Posterior vena cava (tissue), 2 donors: ENCODE measurements at regions not wholly inside any gene's neighbourhood (a gene's known extent, or its start where the extent isn't known, plus 50 kb on each side); places are given as distances from the start of the nearest gene placed in this dataset.
A peak's percentile ranks its signal among the peaks of the same experiment; 100 is the strongest.

Experiments used
- DNase-seq: peaks from one replicate; pipeline ENCODE4 v3.0.0-alpha.2; 2020; ENCODE audit warnings: low spot score
- intact Hi-C, 2 donors: fragments of 100-400 bp; cut with DNase I; formaldehyde crosslinking; loops; one replicate each; pipeline versions ENCODE4 v1.14.1 to v1.14.2; 2022 to 2023
- donor health status: DM: yes; HTN: yes; CAD: no.
- donor health status: DM: yes; HTN: yes; CAD: no.

- intact Hi-C loops: no loop called here
- peak; percentile 73 for DNase-seq
These were observed 144.7 kb downstream of the ERMARD start for GRCh38 chr6:169895926-169896761.

- peak; percentile 13 for DNase-seq
- intact Hi-C loops: no loop called here
These were observed 143.8 kb downstream of the ERMARD start for GRCh38 chr6:169895000-169895759.

GRCh38 chr6:169894377-169894960 lies 143.0 kb downstream of the ERMARD start:
- intact Hi-C loops: no loop called here
- peak; percentile 11 for DNase-seq

GRCh38 chr6:169893624-169894023 lies 142.2 kb downstream of the ERMARD start:
- intact Hi-C loops: no loop called here

GRCh38 chr6:169891846-169892245 lies 140.4 kb downstream of the ERMARD start:
- no peak for DNase-seq
- intact Hi-C loops: no loop called here

More at GRCh38 chr6:169893624-169894023, 142.2 kb downstream of the ERMARD start:
- DNase-seq: peak; percentile 19

GRCh38 chr6:169891421-169891820 lies 140.0 kb downstream of the ERMARD start:
- intact Hi-C loops: no loop called here
- no peak for DNase-seq

GRCh38 chr6:169890901-169891300 lies 139.5 kb downstream of the ERMARD start:
- intact Hi-C loops: no loop called here
- no peak for DNase-seq

GRCh38 chr6:169890049-169890448 lies 138.6 kb downstream of the ERMARD start:
- DNase-seq: no peak

GRCh38 chr6:169887529-169888140 lies 136.2 kb downstream of the ERMARD start:
- intact Hi-C loops: no loop called here
- DNase-seq: peak; percentile 44

More at GRCh38 chr6:169890049-169890448, 138.6 kb downstream of the ERMARD start:
- intact Hi-C loops: no loop called here

- intact Hi-C loops: no loop called here
- DNase-seq: peak; percentile 71
These were observed 135.3 kb downstream of the ERMARD start for GRCh38 chr6:169886631-169887227.

GRCh38 chr6:169885831-169886230 lies 134.4 kb downstream of the ERMARD start:
- intact Hi-C loops: no loop called here
- DNase-seq: peak; percentile 71

- no peak for DNase-seq
- intact Hi-C loops: no loop called here
These were observed 133.7 kb downstream of the ERMARD start for GRCh38 chr6:169885131-169885530.

GRCh38 chr6:169884158-169884557 lies 132.7 kb downstream of the ERMARD start:
- intact Hi-C loops: no loop called here
- peak; percentile 16 for DNase-seq

GRCh38 chr6:169883316-169883715 lies 131.9 kb downstream of the ERMARD start:
- no peak for DNase-seq
- intact Hi-C loops: no loop called here

GRCh38 chr6:169881976-169882375 lies 130.6 kb downstream of the ERMARD start:
- DNase-seq: no peak
- intact Hi-C loops: no loop called here

- intact Hi-C loops: no loop called here
- DNase-seq: no peak
These were observed 130.0 kb downstream of the ERMARD start for GRCh38 chr6:169881398-169881797.

- DNase-seq: no peak
- intact Hi-C loops: no loop called here
These were observed 129.1 kb downstream of the ERMARD start for GRCh38 chr6:169880516-169880915.

- DNase-seq: peak; percentile 30
- intact Hi-C loops: no loop called here
These were observed 117.9 kb downstream of the ERMARD start for GRCh38 chr6:169869301-169869700.

- DNase-seq: peak; percentile 83
- intact Hi-C loops: no loop called here
These were observed 117.0 kb downstream of the ERMARD start for GRCh38 chr6:169868458-169868857.
